GM18502 (cell line): ENCODE measurements at regions not wholly inside any gene's neighbourhood (a gene's known extent, or its start where the extent isn't known, plus 50 kb on each side); places are given as distances from the start of the nearest gene placed in this dataset.

Experiments
- ATAC-seq: cut with Tn5 transposase; IDR thresholded peaks from one replicate; pipeline ENCODE4 v1.9.1; 2021; ENCODE audit warnings: mild to moderate bottlenecking; ENCODE audit not compliant: unreplicated experiment, poor library complexity

DNA sequence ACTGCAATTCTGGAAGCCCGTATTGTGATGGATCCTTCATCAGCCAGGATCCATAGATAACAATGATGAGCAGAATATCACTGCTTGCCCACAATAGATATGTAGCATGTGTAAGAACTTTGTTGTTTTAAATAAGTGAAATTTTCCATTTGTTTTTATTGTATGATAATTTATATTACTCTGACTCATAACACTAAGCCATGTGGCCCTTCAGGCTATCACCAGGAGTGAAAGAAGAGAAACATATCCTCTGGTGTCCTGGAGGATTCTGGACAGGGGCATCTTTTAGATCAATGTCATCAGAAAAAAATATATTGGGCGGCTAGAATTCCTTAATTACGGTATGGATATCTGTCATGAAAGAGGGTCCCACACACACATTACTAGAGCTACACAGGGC is 167.5 kb downstream of the SLC6A15 start:
- ATAC-seq, result no peak

DNA sequence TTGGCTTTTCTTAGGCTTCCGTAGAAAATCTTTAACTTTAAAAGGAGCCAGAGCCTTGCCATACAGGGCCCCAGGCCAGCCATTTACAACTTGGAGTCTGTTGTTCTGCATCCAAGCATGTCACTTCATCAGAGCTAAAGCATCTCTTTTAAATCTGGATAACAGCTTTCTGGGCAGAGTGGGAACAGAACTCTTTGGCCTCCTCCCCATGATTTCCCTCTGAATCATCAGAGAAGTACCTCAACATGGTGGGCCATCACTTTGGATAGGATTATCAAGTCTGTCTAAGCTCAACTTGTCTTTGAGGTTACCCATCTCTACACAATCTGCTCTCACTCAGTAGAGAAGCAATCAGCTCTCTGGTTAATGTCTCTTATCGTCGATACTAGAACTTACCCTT is 170.9 kb downstream of the SLC6A15 start:
- no peak for ATAC-seq

DNA sequence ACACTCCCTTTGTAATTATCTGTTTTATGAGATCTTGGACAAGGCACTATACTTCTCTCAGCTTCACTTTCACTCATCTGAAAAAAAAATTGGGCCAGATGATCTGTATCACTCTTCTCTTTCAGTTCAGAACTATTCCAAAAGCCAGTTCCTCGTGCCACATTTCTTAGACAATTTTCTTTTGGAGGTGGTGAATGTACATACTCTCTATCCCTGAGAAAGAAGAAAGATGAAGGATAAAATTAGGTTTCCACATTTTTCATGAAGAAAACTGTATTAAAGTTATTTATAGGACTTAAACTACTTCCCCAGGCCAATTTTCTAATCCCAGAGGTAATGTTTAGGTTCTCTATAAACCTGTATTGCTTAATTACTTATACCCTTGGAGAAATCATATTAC is 171.6 kb downstream of the SLC6A15 start:
- no peak for ATAC-seq

DNA sequence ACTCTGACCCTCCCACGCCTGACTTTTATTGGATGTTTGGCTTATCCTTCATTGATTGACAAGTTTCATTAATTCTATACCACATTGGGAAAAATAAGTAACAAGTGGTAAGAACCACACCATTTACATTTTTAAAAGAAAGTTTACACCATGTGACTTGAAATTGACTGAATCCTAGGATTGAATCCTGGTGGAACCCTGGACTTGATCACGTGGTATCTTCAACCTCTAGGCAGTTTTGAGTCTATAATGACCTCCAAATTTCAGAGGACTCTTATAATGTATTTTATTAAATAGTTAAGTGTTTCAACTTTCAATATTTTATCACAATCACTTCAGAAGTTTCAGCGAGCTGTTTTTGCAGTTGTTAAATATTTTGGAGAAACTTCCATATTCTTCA is 172.0 kb downstream of the SLC6A15 start:
- no peak for ATAC-seq

DNA sequence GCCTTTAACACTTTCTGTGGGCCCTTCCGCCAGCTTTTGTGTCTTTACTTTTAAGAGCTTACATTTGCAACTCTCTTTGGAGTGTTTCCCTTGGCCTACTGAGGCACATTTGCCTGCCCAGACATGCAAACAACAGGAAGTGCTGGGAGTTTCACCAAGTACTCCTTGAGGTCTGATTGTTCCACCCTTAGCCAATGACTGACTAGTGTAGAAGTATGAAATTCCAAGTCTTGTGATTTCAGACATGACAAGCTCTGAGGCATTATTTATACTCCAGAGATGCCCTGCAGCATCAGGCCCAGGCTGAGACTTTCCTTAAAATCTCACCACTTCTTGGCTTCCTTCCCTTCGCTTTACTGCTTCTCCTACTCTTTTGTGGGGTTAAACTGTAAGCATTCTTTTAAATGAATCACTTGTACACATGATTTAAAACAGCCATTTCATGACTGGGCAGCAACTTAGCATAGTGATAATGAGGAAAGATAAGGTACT is 174.1 kb downstream of the SLC6A15 start:
- no peak for ATAC-seq

DNA sequence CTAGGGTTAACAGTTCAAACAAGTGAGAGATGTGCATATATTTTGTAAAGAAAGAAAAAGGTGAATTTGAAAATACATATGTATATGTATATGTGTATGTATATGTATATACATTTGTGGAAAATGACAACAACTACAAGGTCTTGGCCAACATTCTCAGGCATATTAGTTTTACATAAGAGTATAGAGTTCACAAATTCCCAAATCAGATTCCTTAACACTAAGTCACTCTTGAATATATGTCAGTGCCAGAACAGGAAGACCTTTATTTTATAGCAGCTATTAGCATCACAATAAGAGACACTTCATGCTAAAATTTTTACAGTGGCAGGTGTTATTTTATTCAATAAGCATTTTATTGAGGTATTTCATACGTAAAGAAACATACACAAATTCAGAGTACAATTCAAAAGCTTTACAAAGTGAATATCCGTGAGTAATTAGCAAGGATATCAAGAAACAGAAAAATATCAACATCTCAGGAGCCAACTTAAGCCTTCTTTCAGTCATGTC is 179.7 kb downstream of the SLC6A15 start:
- ATAC-seq, result no peak

DNA sequence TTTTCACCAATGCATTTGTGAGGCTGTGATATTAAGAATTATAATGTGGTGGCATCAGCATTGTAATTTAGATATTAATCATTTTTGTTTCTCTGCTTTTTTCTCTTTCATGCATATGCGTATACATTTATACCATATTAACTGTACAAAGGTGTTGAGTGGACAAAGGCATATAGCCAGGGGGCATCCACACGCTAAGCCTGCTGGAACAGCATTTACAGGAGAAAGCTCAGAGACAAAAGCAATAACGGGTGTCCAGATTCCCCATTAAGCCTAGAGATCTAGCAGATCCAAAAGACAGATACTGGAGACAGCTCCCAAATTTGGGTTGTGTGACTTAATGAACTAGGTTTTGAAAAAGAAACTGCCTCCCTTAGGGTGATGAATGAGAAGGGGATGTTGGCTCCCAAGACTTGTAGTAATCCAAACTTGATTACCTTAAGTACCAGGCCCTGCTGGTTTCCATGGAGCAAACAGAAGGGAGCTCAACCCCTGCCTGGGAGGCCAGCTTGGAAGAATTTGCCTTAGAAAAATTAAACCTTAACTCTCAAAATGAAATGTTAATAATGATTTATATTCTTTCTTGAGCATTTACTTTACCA is 181.9 kb downstream of the SLC6A15 start:
- no peak for ATAC-seq

DNA sequence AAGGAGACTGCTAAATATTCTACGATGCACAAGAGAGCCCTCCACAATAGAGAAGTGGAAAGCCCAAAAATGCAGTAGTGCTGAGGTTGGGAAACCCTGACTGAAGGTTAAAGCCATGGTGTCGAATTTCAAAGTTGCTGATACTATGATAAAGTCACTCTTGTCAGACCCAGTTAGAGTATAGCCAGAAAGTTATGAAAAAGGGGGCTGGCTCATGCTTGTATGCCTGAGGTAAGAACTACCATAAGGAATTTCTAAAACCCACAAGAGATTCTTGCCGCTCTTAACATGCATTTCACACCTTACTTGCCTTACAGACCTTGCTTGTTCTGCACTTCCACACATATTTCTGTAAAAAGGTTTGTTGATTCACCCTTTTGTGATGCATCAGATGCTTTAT is 184.6 kb downstream of the SLC6A15 start:
- no peak for ATAC-seq

DNA sequence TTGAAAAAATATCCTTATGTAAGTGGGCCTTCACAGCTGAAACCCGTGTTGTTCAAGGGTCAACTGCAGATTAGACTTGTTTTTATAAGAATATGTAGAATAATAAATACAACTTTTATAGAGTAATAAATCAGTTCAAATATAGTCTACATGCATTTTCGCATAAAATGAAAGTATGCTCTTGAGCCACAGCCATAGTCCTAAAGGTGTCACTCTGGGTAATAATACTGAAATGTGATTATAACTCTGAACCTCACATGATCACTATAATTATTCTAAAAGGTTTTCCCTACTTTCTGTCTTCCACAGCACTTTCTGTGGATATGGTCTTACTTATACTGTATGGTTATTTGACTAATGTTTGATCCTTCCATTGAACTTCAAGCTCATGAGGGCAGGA is 185.8 kb downstream of the SLC6A15 start:
- no peak for ATAC-seq

DNA sequence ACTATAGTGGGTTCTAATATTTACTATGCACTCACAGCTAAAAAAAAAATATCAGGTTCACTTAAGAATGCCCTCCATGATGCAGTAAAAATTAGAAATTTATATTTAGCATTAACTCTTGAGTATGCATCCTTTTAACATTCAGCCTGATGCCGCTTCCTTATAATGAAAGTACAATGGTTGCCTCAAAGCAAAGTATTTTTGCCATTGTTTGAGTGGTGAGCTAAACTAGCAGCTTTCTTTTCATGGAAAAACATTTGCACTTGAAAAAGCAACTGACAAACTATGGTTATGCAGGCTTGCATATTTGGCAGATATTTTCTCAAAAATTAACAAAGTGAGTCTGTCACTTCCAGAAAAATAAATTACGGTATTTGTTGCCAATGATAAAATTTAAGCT is 188.6 kb downstream of the SLC6A15 start:
- ATAC-seq, result no peak

DNA sequence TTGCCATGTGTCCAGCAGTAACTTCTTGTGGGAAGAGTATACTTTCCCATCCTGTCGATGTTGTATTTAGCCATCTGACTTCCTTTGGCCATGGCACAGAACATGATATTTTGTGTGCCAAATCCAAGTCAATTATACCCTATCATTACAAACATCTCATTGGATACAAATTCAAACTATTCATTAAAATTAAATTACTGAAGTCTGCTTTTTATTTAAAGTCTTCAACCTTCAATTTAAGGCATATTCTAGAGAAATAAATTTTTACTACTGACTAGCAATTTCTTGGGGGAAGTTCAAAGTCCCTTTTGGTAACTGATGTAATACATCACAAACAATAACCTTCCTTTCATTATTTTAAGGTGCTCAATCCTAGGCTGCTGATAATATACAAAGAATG is 192.6 kb downstream of the SLC6A15 start:
- no peak for ATAC-seq

DNA sequence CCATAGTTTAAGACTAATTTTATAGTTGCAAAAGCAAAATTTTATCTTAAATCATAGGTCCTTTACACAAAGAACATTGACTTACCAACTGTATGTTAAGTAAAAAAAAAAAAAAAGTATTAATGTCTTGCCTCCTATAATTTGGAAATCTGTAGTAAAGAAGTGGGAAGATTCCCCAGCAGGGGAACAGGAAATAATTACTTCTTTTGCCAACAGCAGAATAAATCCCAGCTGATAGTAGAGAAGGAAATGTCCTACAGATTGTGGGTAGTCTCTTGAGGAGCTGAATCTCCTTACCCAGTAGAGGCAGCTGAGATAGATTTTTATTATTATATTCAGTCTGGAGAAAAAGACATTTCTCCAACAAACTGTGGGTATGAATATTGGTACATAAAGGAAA is 193.7 kb downstream of the SLC6A15 start:
- ATAC-seq, result no peak

DNA sequence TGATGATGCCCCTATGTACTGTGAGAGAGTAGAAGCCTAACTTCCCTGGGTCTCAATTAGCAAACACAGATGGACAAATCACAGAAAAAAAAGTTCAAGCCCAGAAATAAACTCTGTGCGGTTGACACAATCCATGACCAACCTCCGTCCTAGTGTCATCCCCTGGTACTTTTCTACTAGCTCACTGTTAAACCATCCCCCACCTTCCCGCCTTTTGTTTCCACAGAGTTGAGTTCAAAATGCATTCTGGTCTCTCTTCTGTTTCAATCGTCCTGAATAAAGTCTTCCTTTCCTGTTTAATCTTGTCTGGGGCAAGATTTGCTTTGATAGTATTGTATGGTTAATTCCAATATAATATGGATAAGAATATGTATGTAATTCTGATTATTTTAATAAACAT is 199.9 kb downstream of the SLC6A15 start:
- ATAC-seq, result no peak

DNA sequence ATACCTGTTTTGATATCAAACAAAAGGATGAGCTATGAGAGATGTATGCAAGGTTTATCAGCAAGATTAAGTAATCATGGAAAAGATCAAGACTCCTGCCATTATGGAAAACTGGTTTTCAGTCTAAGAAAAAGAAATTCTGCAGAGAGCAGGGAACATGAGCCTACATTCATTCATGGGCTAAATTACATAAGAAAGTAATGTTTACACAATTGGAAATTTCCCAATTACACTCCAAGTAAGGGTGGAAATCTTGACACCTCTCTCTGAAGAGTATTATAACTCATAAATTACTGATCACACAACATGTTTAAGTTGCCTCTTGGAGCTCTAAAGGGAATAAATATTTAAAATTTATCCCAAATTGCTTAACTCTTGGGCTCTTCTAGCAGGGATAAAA is 206.2 kb downstream of the SLC6A15 start:
- no peak for ATAC-seq

DNA sequence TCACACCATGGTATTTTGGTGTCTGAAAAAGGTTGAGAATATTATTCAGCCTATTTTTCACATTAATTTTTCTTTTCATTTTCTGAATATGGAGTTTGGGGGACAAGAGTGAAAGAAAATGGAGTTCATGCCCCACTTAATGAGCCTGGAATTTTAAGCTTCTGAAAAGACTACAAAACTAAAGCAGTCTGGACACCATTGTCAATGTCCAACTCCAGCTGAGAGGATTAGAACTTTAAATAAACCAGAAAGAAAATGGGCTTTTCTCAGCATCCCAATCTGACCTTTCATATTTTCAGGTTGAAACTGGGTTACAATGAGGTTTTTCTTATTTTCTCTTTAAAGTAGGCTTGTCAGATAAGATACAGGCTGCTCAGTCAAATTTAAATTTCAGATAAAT is 207.7 kb downstream of the SLC6A15 start:
- no peak for ATAC-seq

DNA sequence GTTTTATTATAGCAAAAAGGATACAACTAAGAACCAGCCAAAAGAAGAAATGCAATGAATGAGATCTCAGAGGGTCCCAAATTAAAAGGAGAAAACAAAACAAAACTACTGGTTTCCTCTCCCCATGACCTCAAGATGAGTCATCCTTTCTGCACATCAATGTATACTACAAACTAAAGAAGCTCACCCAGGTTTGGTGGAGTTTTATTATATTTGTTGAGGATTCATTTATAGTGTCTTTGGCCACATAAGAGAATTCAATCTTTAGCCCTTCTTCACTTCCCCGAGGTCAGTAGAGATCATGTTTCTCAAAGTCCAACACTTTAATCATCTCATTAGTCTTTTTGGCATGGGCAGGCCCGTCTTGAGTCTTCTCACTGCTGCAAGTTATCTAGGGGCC is 210.6 kb downstream of the SLC6A15 start:
- ATAC-seq, result no peak

DNA sequence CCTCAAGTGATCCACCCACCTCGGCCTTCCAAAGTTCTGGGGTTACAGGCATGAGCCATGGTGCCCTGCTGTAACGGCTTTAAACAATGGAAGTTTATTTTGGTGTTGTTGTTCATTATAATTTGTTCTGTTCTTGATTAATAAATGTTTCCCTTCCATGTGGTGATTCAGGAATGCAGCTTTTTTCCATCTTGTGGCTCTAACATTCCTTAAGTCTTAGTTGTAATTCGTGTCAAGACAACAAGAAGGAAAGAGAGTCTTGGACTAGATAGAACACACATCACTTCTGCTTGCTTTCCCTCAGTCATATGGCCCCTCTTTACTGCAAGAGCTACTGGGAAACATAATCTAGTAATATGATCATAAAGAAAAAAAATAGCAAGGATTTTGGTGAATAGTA is 211.6 kb downstream of the SLC6A15 start:
- ATAC-seq, result no peak

DNA sequence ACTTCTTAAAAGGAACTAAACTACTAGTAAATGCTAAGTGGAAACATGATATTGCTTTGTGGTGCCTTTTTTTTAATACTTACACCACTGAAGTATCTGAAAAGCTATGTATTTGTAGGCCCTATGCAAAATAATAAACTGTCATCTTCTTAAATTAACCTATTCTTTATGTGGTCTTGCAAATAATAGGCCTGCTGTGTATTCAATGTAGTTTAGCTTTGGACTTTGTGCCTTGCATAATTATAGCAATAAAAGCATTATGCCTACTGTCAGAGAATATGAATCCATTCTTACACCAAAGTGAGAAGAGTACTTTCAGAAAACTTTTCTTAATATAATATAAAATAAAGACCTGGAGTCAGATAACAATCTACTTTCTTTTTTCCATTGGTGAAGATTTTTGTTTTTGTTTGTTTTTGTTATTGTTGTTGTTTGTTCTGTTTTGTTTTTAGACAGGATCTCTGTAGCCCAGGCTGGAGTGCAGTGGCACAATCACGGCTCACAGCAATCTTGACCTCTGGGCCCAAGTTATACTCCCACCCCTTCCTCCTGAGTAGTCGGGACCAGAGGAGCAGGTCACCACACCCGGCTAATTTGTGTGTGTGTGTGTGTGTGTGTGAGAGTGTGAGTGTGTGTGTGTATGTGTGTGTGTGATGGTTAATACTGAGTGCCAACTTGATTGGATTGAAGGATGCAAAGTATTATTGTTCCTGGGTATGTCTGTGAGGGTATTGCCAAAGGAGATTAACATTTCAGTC is 213.8 kb downstream of the SLC6A15 start:
- ATAC-seq, result no peak

DNA sequence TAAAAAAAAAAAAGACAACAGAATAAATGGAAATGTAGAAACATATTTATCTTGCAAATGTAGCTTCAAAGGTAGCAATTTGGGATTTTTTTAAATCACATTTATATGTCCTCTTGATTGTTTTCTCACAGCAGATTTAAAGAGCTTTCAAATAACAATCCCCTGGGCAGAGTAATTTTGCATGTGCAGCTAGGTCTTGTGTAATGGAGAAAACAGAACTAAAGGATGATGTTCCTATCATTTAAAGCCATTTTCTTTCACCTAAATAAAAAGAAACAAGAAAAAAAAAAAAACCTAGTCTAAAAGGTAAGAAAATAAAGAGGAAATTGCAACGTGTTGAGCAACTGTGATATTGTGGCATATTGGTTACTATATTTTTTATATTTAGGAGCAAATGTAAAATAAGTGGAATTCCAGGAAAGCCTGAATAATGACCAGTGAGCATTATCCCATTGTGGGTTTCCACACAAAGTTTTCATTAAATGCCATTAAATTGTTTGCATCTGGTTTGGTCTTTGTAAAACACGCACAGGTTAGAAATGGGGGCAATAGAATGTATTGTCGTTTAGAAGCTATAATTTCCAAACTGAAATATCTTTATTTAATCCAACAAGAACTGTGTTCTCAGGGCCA is 215.6 kb downstream of the SLC6A15 start:
- no peak for ATAC-seq

DNA sequence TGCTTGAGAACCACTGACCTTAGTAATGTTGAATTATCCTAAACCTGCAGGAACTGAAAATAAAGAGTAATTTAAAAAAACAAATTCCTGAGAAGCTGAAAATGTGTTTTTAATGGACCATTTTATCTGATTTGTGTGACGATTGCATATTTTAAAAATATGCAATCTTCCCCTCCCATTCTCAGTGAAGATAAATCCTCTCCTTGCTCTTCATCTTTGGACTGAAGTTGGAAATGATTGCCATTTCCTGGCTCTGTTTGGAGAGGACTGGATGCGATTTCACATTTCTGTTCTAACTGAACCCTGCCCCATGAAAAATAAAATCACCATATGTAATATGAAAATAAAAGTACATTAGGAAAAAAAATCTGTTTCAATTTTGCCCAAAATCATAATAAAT is 216.3 kb downstream of the SLC6A15 start:
- no peak for ATAC-seq

DNA sequence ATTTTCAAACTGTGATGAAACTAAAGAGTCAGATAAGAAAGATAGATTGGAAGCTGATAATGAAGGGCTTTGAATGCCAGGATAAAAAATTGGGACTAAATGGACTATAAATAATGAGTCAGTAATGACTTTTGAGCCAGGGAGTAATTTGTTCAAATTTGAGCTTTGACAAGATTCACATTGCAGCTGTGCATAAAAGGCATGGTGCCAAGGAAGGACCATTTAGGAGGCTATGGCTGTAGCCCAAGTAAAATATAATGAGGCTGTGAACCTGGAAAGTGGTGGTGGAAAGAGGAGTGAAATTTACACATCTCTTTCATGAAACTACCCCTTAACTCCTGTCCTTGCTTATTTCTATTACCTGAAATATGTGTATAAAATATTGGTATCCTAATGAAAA is 218.5 kb downstream of the SLC6A15 start:
- ATAC-seq, result no peak
